Amygdala (tissue), 56 donors: ENCODE measurements at regions not wholly inside any gene's neighbourhood (a gene's known extent, or its start where the extent isn't known, plus 50 kb on each side); places are given as distances from the start of the nearest gene placed in this dataset.

Source experiments
- DNase-seq, 56 donors: peaks; one replicate each; lab custom pipeline; 2025; lab: John Stamatoyannopoulos, UW

- no peak for DNase-seq
These were observed 377.4 kb upstream of the LARGE1 start for GRCh38 chr22:34297536-34298120.

GRCh38 chr22:34299496-34299895, 379.2 kb upstream of the LARGE1 start:
- no peak for DNase-seq

- DNase-seq = no peak
These were observed 381.3 kb upstream of the LARGE1 start for GRCh38 chr22:34301569-34301968.

- no peak for DNase-seq
These were observed 383.4 kb upstream of the LARGE1 start for GRCh38 chr22:34303656-34304055.

- no peak for DNase-seq
These were observed 386.1 kb upstream of the LARGE1 start for GRCh38 chr22:34306361-34306760.

- no peak for DNase-seq
These were observed 387.8 kb upstream of the LARGE1 start for GRCh38 chr22:34308101-34308500.

GRCh38 chr22:34319346-34319745, 399.1 kb upstream of the LARGE1 start:
- no peak for DNase-seq

- DNase-seq = no peak
These were observed 404.5 kb upstream of the LARGE1 start for GRCh38 chr22:34324763-34325162.

- DNase-seq = no peak
These were observed 406.6 kb upstream of the LARGE1 start for GRCh38 chr22:34326901-34327300.

GRCh38 chr22:34330432-34330831, 410.2 kb upstream of the LARGE1 start:
- no peak for DNase-seq

GRCh38 chr22:34333285-34333684, 413.0 kb upstream of the LARGE1 start:
- no peak for DNase-seq

GRCh38 chr22:34334893-34335292, 414.6 kb upstream of the LARGE1 start:
- no peak for DNase-seq

GRCh38 chr22:34344702-34345101, 424.4 kb upstream of the LARGE1 start:
- DNase-seq = no peak

GRCh38 chr22:34354071-34354817, 434.0 kb upstream of the LARGE1 start:
- peak in 3 of 56 donors; percentile 4 to 15 (median 9) for DNase-seq

GRCh38 chr22:34356481-34356880, 436.2 kb upstream of the LARGE1 start:
- DNase-seq = no peak

GRCh38 chr22:34370711-34371110, 450.4 kb upstream of the LARGE1 start:
- no peak for DNase-seq

GRCh38 chr22:34379825-34380224, 459.5 kb upstream of the LARGE1 start:
- no peak for DNase-seq

- DNase-seq = no peak
These were observed 460.3 kb upstream of the LARGE1 start for GRCh38 chr22:34380532-34380931.

GRCh38 chr22:34390400-34390799, 470.1 kb upstream of the LARGE1 start:
- DNase-seq = no peak

GRCh38 chr22:34395370-34395769, 475.1 kb upstream of the LARGE1 start:
- no peak for DNase-seq

GRCh38 chr22:34403667-34404066, 483.4 kb upstream of the LARGE1 start:
- no peak for DNase-seq

- no peak for DNase-seq
These were observed 489.8 kb upstream of the LARGE1 start for GRCh38 chr22:34410111-34410510.
